HCT116 (cell line): ENCODE measurements at regions not wholly inside any gene's neighbourhood (a gene's known extent, or its start where the extent isn't known, plus 50 kb on each side); places are given as distances from the start of the nearest gene placed in this dataset.

Experiments used
- ATAC-seq: fragments of 200-7000 bp; cut with Tn5 transposase; 2 replicates; pipeline ENCODE4 v1.9.1; 2020; ENCODE audit warnings: mild to moderate bottlenecking, moderate library complexity
- BruUV-seq: library from RNA; stranded (reverse); fragments of 400-500 nt; replicated peaks from 2 replicates; lab custom pipeline; 2021; lab: Mats Ljungman, UMichigan
- CTCF ChIA-PET: fragments of 300-600 bp; sonication (Branson Sonifier 250); formaldehyde crosslinking; loops from one replicate; lab custom pipeline; 2021; ENCODE audit warnings: antibody characterized with exemption; lab: Charles Lee
- POLR2A ChIA-PET: fragments of 300-600, 350-600 bp; sonication (Branson Sonifier 250); formaldehyde crosslinking; loops from one replicate; lab custom pipeline; 2021; ENCODE audit warnings: antibody characterized with exemption; lab: Charles Lee
- RAD21 ChIA-PET, 2 experiments: fragments of 300-600 bp; sonication (Branson Sonifier 250); formaldehyde crosslinking; loops; one replicate each; lab custom pipeline; 2023; ENCODE audit warnings: low total read pairs in 2 of 2; ENCODE audit not compliant: uncharacterized antibody in 2 of 2, unreplicated experiment in 2 of 2, low non-redundant PET in 1 of 2; lab: Charles Lee
- DNase-seq: peaks from one replicate; pipeline ENCODE4 v3.0.0-alpha.2; 2010; ENCODE audit warnings: low read depth, low spot score
- H2AFZ ChIP-seq: fragments of 200-600 bp; shearing (Covaris generic), sonication (generic); 2 replicates; pipeline ENCODE4 v1.6.1; 2017; ENCODE audit warnings: low read depth, mixed run types, mixed read lengths, antibody characterized with exemption, low read length; ENCODE audit not compliant: poor library complexity, severe bottlenecking
- H3K27ac ChIP-seq: 2 replicates; pipeline ENCODE4 v1.5.1; 2012; ENCODE audit warnings: low read depth, low read length
- H3K27me3 ChIP-seq: fragments of 200-600 bp; sonication (generic); 2 replicates; pipeline ENCODE4 v1.6.1; 2016; ENCODE audit warnings: mixed run types, low read length, mixed read lengths; ENCODE audit not compliant: insufficient read depth
- H3K36me3 ChIP-seq, 2 experiments: fragments of 200-500 bp in 1 of 2; fragments of 200-600 bp in 1 of 2; sonication (Bioruptor generic) in 1 of 2; sonication (generic) in 1 of 2; 2 replicates each; pipeline versions ENCODE4 v1.5.1 to v1.6.1; 2014 to 2016; ENCODE audit warnings: low read length in 2 of 2, inconsistent platforms in 1 of 2, mixed read lengths in 1 of 2, mixed run types in 1 of 2; ENCODE audit not compliant: insufficient read depth in 2 of 2, control insufficient read depth in 1 of 2
- H3K4me1 ChIP-seq, 2 experiments: fragments of 200-600 bp in 1 of 2; sonication (generic) in 1 of 2; 2 replicates each; pipeline versions ENCODE4 v1.5.1 to v1.6.1; 2012 to 2017; ENCODE audit warnings: low read length in 2 of 2, inconsistent platforms in 1 of 2, mild to moderate bottlenecking in 1 of 2, mixed read lengths in 1 of 2, mixed run types in 1 of 2, moderate library complexity in 1 of 2; ENCODE audit not compliant: insufficient read depth in 2 of 2, control insufficient read depth in 1 of 2
- H3K4me2 ChIP-seq: fragments of 200-600 bp; sonication (generic); 2 replicates; pipeline ENCODE4 v1.6.1; 2017; ENCODE audit warnings: mixed run types, low read length, mixed read lengths
- H3K4me3 ChIP-seq, 2 experiments: fragments of 200-600 bp in 1 of 2; sonication (generic) in 1 of 2; replicated peaks in 1 of 2; 2 replicates each; pipeline ENCODE4 v1.5.1; 2011 to 2016; ENCODE audit warnings: low read length in 2 of 2, control low read depth in 1 of 2, low read depth in 1 of 2, mild to moderate bottlenecking in 1 of 2, mixed read lengths in 1 of 2, mixed run types in 1 of 2
- H3K79me2 ChIP-seq: fragments of 200-600 bp; sonication (generic); 2 replicates; pipeline ENCODE4 v1.6.1; 2017; ENCODE audit warnings: mild to moderate bottlenecking, mixed run types, low read length, moderate library complexity, mixed read lengths; ENCODE audit not compliant: insufficient read depth
- H3K9ac ChIP-seq: fragments of 200-600 bp; sonication (generic); 2 replicates; pipeline ENCODE4 v1.6.1; 2016; ENCODE audit warnings: low read length, mixed read lengths
- H3K9me2 ChIP-seq: fragments of 200-600 bp; sonication (generic), shearing (Covaris generic); 2 replicates; pipeline ENCODE4 v1.6.1; 2017; ENCODE audit warnings: mixed run types, mild to moderate bottlenecking, moderate library complexity; ENCODE audit not compliant: insufficient read depth
- H3K9me3 ChIP-seq, 2 experiments: fragments of 200-500 bp in 1 of 2; fragments of 200-600 bp in 1 of 2; sonication (Bioruptor generic) in 1 of 2; sonication (generic) in 1 of 2; 2 replicates each; pipeline ENCODE4 v1.6.1; 2014 to 2017; ENCODE audit warnings: low read length in 2 of 2, mixed read lengths in 2 of 2, inconsistent platforms in 1 of 2, low read depth in 1 of 2, mild to moderate bottlenecking in 1 of 2, mixed run types in 1 of 2, moderate library complexity in 1 of 2; ENCODE audit not compliant: control insufficient read depth in 1 of 2, insufficient read depth in 1 of 2
- H4K20me1 ChIP-seq: fragments of 200-600 bp; sonication (generic), shearing (Covaris generic); 2 replicates; pipeline ENCODE4 v1.6.1; 2017; ENCODE audit warnings: mixed run types, mild to moderate bottlenecking, moderate library complexity; ENCODE audit not compliant: insufficient read depth
- CBX3 ChIP-seq: IDR thresholded peaks from 2 replicates; pipeline ENCODE4 v1.6.1; 2012; ENCODE audit warnings: low read depth
- ELF1 ChIP-seq: IDR thresholded peaks from 2 replicates; pipeline ENCODE4 v1.6.1; 2012; ENCODE audit warnings: low read depth, borderline replicate concordance
- EZH2 ChIP-seq: fragments of 200-600 bp; sonication (generic); IDR thresholded peaks from 2 replicates; pipeline ENCODE4 v1.6.1; 2017; ENCODE audit warnings: antibody characterized with exemption, mixed run types
- EZH2phosphoT487 ChIP-seq: fragments of 200-600 bp; IDR thresholded peaks from 2 replicates; pipeline ENCODE4 v1.6.1; 2018; ENCODE audit warnings: antibody characterized with exemption, borderline replicate concordance
- FOSL1 ChIP-seq: IDR thresholded peaks from 2 replicates; pipeline ENCODE4 v1.6.1; 2012; ENCODE audit warnings: low read depth
- JUND ChIP-seq: IDR thresholded peaks from 2 replicates; pipeline ENCODE4 v1.6.1; 2012
- POLR2A ChIP-seq: IDR thresholded peaks from 2 replicates; pipeline ENCODE4 v1.7.0; 2011; ENCODE audit warnings: borderline replicate concordance; ENCODE audit not compliant: insufficient read depth, insufficient read length; ENCODE audit errors: extremely low read depth
- POLR2AphosphoS5 ChIP-seq: IDR thresholded peaks from 2 replicates; pipeline ENCODE4 v1.6.1; 2011; ENCODE audit warnings: mild to moderate bottlenecking, low read depth, low read length, moderate library complexity
- RAD21 ChIP-seq: IDR thresholded peaks from 2 replicates; pipeline ENCODE4 v1.6.1; 2012; ENCODE audit warnings: low read depth, mild to moderate bottlenecking
- SIN3A ChIP-seq: IDR thresholded peaks from 2 replicates; pipeline ENCODE4 v1.6.1; 2012; ENCODE audit warnings: low read depth
- SP1 ChIP-seq: IDR thresholded peaks from 2 replicates; pipeline ENCODE4 v1.6.1; 2012; ENCODE audit warnings: low read depth
- SRF ChIP-seq: IDR thresholded peaks from 2 replicates; pipeline ENCODE4 v1.6.1; 2012; ENCODE audit warnings: low read depth
- TCF7L2 ChIP-seq: IDR thresholded peaks from 2 replicates; pipeline ENCODE4 v1.7.0; 2011; ENCODE audit warnings: borderline replicate concordance, inconsistent platforms; ENCODE audit not compliant: insufficient read depth, insufficient read length; ENCODE audit errors: extremely low read depth
- YY1 ChIP-seq: IDR thresholded peaks from 2 replicates; pipeline ENCODE4 v1.6.1; 2011; ENCODE audit warnings: low read length, low read depth, moderate library complexity, mild to moderate bottlenecking; ENCODE audit not compliant: insufficient replicate concordance; ENCODE audit errors: extremely low read depth
- ZFX ChIP-seq: fragments of 450-650 bp; IDR thresholded peaks from 2 replicates; pipeline ENCODE4 v1.6.1; 2017
- ZNF274 ChIP-seq: fragments of 200-500 bp; sonication (Bioruptor generic); IDR thresholded peaks from 2 replicates; pipeline ENCODE4 v1.6.1; 2014; ENCODE audit warnings: mild to moderate bottlenecking, low read depth, low read length, inconsistent platforms
- intact Hi-C: fragments of 100-400 bp; cut with micrococcal nuclease; formaldehyde crosslinking; loops from 2 replicates; pipeline ENCODE4 v1.10.0; 2022
- TF ChIP-seq, protein P1 (sequence below): IDR thresholded peaks from 2 replicates; pipeline ENCODE4 v1.6.1; 2012
- TF ChIP-seq, protein P2 (sequence below): IDR thresholded peaks from 2 replicates; pipeline ENCODE4 v1.6.1; 2012; ENCODE audit warnings: low read depth

DNA sequence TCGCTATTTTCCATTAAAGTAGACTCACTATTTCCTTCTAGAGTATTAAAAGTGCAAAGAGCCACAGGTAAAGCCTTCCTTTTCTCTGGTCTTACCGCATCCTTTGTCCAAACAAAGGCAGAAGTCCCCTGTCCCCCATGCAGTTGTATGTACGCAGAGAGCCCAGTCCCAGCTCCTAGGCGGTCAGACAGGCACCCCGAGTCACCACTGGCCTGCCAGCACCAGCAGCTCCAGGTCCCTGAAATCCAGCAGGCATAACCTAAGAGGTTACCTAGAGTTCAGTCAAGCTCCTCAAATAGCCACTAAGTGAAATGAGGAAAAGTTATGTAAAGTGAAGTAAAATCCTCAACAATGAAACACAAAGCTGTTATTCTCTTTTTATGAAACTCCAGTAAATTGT, 60.4 kb upstream of the TWIST2 start:
- RAD21 ChIA-PET: no interaction called here
- Histone ChIP-seq H3K9me2 (no peaks in the 10 kb centered on the region), H4K20me1 (no peaks in the 10 kb centered on the region), H3K27ac (no peak overlapping the region), H3K4me1 (peaks cover 0 to 7% of the 10 kb centered on the region in 2 experiments; a peak in 1 of 4 replicates), H3K9ac (no peak overlapping the region), H3K36me3 (no peaks in the 10 kb centered on the region), H3K4me2 (no peak overlapping the region), H2AFZ (no peak overlapping the region), H3K27me3 (no peaks in the 10 kb centered on the region), H3K4me3 (no peak overlapping the region), H3K79me2 (no peaks in the 10 kb centered on the region), H3K9me3 (no peaks in the 10 kb centered on the region)
- TF ChIP-seq SIN3A (no peak), CBX3 (no peak), SP1 (no peak), EZH2phosphoT487 (no peak), ELF1 (no peak), SRF (no peak), YY1 (no peak), RAD21 (no peak), TCF7L2 (no peak)
- CTCF ChIA-PET: interaction anchor here (1.1 to 1.6 kb wide), 2 partner anchors 274 to 420 kb away, joined by 3 to 7 read pairs; no protein-coding TSS in a partner anchor
- POLR2A ChIA-PET: interaction anchor here (0.8 kb wide), 1 partner anchor 161 kb away, joined by 3 read pairs; no protein-coding TSS in a partner anchor
- ATAC-seq (no peak), DNase-seq (no peak)
- BruUV-seq: no TSS peak
- intact Hi-C loops: no loop called here

DNA sequence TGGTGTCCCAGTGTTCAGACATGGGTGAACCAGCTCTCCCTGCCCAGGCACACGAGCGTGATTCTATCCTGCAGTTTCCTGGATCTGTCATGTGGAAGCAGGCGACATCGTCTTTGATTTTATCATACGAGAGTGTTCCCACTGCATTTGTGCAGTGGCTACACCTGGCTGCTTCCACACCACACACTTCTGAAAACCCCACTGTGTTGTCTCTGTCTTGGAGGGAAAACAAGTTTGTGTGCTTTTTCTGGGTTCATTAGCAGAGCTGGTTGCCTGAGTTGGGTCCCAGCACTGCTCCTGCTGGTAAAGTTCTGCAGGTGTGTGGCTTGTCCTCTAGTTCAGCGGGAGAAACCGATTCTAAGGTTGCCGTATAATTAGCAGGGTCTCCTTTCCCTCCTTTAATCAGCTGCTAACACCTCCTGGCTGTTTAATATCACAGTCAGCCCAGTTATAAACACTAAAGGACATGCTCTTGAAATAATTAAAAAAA, 58.5 kb upstream of the TWIST2 start:
- peaks cover 0 to 7% of the 10 kb centered on the region in 2 experiments; a peak in 1 of 4 replicates for H3K4me1 ChIP-seq
- no peaks in the 10 kb centered on the region for H3K9me3 ChIP-seq
- H2AFZ ChIP-seq: no peak overlapping the region
- DNase-seq: no peak
- ChIA-PET RAD21 (no interaction called here), CTCF (no interaction called here), POLR2A (no interaction called here)
- no peaks in the 10 kb centered on the region for H3K9me2 ChIP-seq
- H3K79me2 ChIP-seq: no peaks in the 10 kb centered on the region
- H3K4me2 ChIP-seq: no peak overlapping the region
- BruUV-seq: no TSS peak
- ATAC-seq: no peak
- H3K4me3 ChIP-seq: no peak overlapping the region
- no peaks in the 10 kb centered on the region for H3K27me3 ChIP-seq
- no peaks in the 10 kb centered on the region for H4K20me1 ChIP-seq
- no peak overlapping the region for H3K27ac ChIP-seq
- H3K36me3 ChIP-seq: no peaks in the 10 kb centered on the region
- intact Hi-C loops: no loop called here
- H3K9ac ChIP-seq: no peak overlapping the region
- no peak for TF ChIP-seq ZFX
- TF ChIP-seq, protein P1, sequence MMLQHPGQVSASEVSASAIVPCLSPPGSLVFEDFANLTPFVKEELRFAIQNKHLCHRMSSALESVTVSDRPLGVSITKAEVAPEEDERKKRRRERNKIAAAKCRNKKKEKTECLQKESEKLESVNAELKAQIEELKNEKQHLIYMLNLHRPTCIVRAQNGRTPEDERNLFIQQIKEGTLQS: no peak
- TF ChIP-seq EZH2phosphoT487: no peak
- no peak for TF ChIP-seq FOSL1
- no peak for TF ChIP-seq POLR2AphosphoS5
- TF ChIP-seq POLR2A: no peak
- TF ChIP-seq EZH2: no peak
- no peak for TF ChIP-seq ZNF274
- no peak for TF ChIP-seq TCF7L2
- TF ChIP-seq JUND: no peak
- TF ChIP-seq YY1: no peak
- TF ChIP-seq, protein P2, sequence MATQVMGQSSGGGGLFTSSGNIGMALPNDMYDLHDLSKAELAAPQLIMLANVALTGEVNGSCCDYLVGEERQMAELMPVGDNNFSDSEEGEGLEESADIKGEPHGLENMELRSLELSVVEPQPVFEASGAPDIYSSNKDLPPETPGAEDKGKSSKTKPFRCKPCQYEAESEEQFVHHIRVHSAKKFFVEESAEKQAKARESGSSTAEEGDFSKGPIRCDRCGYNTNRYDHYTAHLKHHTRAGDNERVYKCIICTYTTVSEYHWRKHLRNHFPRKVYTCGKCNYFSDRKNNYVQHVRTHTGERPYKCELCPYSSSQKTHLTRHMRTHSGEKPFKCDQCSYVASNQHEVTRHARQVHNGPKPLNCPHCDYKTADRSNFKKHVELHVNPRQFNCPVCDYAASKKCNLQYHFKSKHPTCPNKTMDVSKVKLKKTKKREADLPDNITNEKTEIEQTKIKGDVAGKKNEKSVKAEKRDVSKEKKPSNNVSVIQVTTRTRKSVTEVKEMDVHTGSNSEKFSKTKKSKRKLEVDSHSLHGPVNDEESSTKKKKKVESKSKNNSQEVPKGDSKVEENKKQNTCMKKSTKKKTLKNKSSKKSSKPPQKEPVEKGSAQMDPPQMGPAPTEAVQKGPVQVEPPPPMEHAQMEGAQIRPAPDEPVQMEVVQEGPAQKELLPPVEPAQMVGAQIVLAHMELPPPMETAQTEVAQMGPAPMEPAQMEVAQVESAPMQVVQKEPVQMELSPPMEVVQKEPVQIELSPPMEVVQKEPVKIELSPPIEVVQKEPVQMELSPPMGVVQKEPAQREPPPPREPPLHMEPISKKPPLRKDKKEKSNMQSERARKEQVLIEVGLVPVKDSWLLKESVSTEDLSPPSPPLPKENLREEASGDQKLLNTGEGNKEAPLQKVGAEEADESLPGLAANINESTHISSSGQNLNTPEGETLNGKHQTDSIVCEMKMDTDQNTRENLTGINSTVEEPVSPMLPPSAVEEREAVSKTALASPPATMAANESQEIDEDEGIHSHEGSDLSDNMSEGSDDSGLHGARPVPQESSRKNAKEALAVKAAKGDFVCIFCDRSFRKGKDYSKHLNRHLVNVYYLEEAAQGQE: no peak
